GM19035 (cell line): ENCODE measurements at regions not wholly inside any gene's neighbourhood (a gene's known extent, or its start where the extent isn't known, plus 50 kb on each side); places are given as distances from the start of the nearest gene placed in this dataset.
"Not testable (repeated sequence)": the region's sequence is repeated elsewhere in the genome, so short reads cannot be mapped to it uniquely, and the experiment has no call there.

Experiments used
- ATAC-seq: cut with Tn5 transposase; IDR thresholded peaks from one replicate; pipeline ENCODE4 v1.9.1; 2021; ENCODE audit not compliant: unreplicated experiment

- no peak for ATAC-seq
Measured at GRCh38 chr5:14995229-14995628, 123.7 kb upstream of the ANKH start.

GRCh38 chr5:14993459-14994133 lies 122.0 kb upstream of the ANKH start:
- ATAC-seq, result not testable (repeated sequence)

DNA sequence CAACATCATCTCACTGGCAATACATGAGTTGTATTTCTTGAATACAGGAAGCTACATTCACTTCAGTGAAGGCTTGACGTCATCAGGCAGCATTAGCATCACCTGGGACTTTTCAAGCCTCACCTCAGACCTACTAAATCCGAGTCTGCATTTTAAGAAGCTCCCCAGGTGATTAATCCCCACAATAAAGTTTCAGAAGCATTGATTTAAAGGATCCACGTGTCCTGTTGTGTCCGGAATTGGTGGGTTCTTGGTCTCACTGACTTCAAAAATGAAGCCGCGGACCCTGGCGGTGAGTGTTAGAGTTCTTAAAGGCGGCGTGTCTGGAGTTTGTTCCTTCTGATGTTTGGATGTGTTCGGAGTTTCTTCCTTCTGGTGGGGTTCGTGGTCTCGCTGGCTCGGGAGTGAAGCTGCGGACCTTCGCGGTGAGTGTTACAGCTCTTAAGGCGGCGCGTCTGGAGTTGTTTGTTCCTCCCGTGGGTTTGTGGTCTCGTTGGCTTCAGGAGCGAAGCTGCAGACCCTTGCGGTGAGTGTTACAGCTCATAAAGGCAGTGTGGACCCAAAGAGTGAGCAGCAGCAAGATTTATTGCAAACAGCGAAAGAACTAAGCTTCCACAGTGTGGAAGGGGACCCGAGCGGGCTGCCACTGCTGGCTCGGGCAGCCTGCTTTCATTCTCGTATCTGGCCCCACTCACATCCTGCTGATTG lies 121.3 kb upstream of the ANKH start:
- peak; percentile 87 for ATAC-seq

DNA sequence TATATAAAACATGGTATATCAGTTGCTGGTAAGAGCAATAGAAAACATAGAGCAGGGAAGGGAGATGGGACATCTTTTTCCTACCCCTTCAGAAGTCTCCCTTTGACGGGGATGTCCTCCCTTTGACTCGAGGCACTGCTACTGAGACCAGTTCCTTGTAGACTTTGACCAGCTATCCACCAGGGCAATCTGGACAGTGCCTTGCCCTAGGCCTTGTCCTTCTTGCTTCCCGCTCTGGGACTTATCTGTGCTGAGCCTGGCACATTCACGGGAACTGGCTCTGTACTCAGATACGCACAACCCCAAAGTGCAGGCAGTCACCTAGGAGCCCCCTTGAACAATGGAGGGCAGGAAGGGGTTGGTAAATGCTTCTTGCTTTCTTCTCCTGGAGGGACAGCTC lies 116.6 kb upstream of the ANKH start:
- ATAC-seq, result no peak

DNA sequence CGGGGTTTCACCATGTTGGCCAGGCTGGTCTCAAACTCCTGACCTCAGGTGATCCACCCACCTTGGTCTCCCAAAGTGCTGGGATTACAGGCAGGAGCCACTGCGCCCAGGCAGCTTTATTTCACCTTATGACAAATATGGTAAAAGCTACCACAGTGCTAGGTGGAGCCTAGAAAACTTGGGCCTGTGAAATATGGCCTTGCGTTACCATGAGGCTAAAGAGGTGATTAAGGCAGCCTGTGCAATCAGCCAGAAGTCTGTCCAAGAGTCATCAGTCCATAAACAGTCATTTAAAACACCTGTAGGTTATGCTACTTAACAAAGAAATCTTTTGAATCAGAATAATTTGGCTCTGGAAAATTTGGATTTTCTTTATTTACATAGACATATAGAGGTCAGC lies 114.8 kb upstream of the ANKH start:
- ATAC-seq, result no peak

- ATAC-seq, result no peak
Measured at GRCh38 chr5:14983666-14984441, 112.3 kb upstream of the ANKH start.

DNA sequence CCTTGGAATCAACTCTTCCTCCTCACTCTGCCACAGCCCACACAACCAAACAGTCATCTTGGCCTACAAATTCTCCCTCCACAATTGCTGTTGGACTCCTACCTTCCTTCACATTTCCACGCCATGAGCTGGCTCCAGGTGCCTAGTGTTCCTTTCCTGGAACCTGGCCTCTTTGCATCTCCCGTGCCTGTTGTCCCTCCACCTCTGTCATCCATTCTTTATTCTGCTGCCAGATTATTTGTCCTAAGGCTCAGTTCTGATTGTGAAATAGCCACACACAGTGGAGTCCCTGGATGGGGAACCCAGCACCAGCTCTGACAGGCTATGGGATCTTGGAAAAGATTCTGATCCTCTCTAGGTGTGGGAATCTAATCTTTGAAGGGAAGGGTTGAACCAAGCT lies 109.1 kb upstream of the ANKH start:
- ATAC-seq, result no peak

DNA sequence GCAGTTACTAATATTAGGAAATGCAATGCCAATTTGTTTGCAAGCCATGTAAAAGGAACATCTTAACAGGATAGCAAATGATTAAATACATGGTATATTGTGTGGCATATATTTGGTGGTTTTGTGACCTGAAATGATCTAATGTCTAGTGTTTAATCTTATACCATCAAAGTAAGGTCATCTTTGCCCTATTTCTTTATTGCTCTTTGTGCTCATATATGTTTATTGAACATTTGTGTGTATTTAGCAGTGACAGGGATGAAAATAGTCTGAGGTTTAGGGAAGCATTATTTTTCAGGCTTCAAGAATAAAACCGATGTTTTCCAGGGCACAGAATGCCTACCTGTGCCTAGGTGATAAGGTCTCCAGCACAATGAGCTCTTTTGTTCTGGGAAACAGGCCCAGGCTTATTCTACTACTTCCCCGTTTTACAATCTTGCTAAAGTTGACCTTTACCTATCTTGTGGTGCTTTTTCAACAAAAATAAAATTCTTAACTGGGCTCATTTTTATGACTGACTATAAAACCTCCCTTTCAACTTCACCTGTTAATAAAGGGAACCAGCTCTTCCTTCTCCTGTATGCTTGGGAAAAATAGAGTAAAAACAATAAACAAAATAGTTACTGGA lies 105.6 kb upstream of the ANKH start:
- ATAC-seq, result no peak

GRCh38 chr5:14976486-14976885 lies 104.9 kb upstream of the ANKH start:
- no peak for ATAC-seq

DNA sequence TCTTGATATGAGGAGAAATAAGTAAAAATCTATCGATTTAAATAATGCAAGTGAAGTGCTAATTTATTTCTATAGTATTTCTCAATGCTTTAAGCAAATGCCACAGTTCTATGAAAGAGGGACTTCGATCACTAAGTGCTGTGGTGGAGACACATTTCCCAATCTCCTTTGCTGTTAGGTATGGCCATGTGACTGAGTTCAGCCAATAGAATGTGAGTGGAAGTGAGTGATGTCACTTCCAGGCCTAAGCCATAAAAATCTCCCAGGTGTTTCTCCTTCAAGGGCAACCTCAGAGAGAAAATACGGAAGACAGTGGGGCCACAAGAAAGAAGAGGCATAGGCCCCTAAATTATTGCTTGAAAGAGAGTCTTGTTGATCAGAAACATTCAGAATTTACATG lies 100.3 kb upstream of the ANKH start:
- ATAC-seq, result no peak

DNA sequence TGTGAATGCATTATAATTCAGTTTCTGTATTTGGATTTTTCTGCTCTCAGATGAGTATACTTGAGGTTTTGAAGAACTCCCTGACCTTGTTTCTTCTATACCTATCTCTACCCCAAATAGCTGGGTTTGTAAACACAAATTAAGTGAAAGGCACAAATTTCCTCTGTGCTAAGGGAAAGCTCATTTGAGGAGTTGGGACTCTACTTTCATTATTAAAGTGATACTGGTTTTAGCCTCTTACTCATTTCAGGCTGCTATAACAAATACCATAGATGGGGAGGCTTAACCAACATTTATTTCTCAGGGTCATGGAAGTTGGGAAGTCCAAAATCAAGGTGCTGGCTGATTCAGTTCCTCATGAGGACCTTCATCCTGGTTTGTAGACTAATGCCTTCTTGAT lies 97.2 kb upstream of the ANKH start:
- no peak for ATAC-seq

DNA sequence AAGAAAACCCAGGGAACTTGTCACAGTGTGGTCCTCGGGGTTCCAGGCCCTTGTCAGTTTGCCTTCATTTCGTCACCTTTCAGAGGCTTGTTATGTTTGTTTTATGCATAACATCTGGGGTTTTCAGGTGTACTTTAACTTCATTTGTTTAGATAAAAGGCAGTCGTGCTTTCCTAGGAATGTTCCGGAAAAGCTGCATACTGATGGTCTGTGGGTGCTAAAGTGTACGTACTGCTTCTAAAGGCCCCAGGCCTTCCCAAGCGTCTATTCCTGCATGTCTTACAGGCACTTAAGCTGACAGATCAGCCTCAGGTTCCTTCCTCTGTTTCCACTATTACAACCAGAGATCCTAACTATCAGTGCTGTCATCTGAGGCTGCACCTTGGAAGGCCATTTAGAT lies 95.6 kb upstream of the ANKH start:
- ATAC-seq, result no peak

DNA sequence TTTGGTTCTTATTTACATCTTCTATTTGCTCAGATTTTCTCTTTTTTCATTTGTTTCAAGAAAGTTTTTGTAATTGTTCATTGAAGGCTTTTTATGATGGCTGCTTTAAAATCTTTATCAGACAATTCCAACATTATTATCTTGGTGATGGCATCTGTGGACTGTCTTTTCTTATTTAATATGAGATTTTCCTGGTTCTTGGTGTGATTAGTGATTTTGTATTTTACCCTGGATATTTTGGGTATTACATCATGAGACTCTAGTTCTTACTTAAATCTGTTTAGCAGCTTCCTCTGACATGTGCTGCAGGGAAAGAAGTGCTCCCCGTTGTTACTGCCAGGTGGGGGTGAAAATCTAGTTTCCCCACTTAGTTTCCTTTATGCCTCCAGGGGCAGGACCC lies 94.2 kb upstream of the ANKH start:
- no peak for ATAC-seq

DNA sequence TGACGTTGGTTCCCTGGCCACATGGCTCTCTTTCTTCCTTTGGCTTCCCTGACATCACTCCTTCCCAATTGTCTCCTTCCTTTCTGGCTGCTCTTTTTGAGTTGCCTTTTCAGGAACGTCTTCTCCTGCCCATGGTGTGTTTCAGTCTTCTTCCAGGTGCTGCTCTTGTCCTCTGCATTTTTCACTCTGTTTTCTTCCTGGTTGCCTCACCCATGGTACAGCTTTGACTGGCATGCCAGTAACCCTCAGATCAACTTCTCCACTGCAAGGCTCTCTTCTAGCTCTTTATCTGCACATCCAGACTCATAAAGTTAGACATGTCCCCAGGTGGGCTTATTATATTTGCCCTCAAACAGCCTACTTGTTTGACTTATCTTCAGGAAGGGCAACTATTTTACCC lies 91.0 kb upstream of the ANKH start:
- ATAC-seq, result no peak

- no peak for ATAC-seq
Measured at GRCh38 chr5:14960120-14960462, 88.5 kb upstream of the ANKH start.

GRCh38 chr5:14959399-14960119 lies 88.0 kb upstream of the ANKH start:
- ATAC-seq, result no peak

GRCh38 chr5:14958188-14958587 lies 86.6 kb upstream of the ANKH start:
- ATAC-seq, result no peak

- no peak for ATAC-seq
Measured at GRCh38 chr5:14956423-14957046, 85.0 kb upstream of the ANKH start.

- no peak for ATAC-seq
Measured at GRCh38 chr5:14954616-14955343, 83.2 kb upstream of the ANKH start.

GRCh38 chr5:14954216-14954615 lies 82.6 kb upstream of the ANKH start:
- ATAC-seq, result no peak
